NCI-H1436 (cell line): ENCODE measurements at regions not wholly inside any gene's neighbourhood (a gene's known extent, or its start where the extent isn't known, plus 50 kb on each side); places are given as distances from the start of the nearest gene placed in this dataset.
"Not testable (repeated sequence)": the region's sequence is repeated elsewhere in the genome, so short reads cannot be mapped to it uniquely, and the experiment has no call there.

Experiments used
- DNase-seq: peaks from one replicate; lab custom pipeline; 2025; lab: John Stamatoyannopoulos, UW

DNA sequence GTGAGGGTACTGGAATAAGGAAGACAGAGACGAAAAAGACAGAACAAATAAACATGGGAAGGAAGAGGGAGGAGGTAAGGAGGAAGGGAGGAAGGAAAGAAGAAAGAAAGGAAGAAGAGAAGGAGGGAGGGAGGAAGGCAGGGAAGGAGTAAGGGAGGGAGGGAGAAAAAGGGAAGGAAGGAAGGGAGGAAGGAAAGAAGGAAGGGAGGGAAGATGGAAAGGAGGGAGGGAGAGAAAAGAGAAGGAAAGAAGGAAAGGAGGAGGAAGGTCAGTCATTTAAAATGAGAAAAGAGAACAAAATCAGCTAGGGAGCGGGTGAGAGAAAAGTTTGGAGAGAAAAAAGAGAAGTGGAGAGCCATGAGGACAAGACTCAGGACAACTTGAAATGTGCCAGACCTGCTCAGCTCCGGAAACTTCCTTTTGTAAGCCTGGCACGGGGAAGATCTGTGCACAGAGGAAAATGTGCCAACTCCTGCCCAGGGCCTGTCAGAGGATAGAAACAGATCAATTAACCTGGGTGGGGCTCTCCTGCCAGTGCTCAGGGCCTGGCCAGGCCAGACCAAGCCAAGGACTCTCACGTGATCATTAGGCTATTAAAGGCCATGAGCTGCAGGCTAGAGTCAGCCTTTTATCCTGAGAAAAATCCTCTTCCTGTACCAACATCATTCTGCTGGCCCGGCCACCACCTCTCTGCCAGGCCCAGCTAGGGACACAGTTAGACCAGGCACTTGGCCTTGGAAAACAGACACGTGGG lies 50.1 kb upstream of the BCL6 start:
- no peak for DNase-seq

DNA sequence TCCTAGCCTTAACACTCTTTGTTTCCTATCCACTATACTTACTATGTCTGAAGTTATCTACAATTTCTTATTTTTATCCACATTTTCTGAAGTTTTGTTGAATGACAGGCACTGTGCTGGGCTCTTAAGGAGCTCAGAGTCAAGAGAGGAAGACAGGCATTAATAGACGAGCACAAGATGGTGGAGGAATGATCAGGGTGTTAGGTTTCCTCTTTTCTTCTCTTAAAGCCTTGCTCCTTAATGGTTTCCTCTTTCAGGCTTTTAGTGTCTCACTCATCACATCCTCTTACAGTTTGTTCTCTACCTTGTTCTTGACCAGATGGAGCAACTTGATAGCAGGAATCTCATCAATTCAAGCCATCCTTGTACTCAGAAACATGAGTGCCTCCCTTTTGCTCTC lies 52.9 kb upstream of the BCL6 start:
- DNase-seq, result no peak

DNA sequence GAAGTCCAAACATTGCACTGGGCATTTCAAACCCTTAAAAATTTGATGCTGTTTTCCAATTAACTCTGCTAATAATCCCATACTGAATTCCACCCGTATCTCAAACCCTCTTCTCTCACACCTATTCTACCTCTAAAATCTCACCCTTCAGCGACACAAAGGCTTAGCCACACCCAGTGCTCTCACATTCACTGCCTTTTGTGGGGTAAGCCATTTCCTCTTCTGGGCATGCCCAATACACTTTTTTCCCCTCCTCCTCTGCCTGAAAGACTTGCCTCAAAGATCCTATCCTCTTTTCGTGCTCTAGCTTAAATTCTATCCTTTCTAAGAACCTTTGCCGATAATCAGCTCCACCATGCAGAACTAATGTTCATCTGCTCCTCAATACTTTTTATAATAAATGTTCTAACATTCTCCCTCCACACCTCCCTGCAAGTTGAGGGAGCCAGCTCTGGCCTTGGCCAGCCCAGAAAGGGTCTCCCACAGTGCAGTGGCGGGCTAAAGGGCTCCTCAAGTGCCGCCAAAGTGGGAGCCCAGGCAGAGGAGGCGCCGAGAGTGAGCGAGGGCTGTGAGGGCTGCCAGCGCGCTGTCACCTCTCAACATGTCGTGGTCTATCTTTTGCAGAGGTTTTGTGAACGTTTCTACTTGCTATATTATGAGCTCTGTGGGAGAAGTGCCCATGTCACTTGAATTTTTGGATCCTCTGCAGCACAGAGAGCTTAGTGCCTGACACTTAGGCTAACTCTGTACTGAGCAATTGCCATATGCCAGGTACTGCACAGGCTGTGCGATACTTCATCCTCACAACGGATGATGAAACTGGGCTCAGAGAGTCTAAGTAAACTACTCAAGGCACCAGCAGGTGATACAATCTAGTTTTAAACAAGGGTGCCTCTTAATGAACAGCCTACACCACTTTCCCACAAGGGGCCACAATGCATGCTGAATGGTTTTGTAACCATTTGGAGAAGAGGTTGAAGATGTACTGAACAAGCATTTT lies 53.6 kb upstream of the BCL6 start:
- DNase-seq, result peak; percentile 54

DNA sequence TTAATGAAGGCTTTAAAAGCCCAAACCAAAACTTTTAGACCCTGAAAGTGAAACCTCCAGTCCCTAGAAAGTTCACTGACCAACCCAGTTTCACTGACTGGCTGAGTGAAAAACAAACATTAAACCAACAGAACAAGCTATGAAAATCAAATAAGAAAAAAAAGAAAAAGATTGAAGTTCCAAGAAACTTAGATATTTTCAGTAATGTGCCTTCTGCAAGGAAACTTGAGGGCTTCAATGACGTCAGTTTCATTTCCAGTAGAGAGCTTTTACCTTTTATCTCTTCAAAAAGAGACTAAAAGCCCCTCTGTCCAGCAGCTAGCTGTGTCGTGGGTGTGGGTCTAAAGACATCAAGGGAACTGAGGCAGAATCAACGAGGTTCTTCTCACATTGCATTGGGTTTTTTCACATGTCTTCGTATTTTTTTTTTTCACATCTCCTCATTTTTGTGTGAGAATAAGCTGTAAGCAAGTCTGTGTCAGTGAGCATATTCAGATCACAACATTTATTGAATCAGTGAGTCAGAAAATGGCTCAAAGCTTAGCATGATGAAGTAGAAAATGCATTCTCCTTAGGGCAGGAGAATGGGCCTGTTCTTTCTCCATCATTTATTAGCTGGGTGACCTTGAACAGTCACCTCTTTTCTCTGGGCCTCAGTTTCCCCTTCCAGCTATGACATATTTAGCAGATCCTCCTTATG lies 54.8 kb upstream of the BCL6 start:
- DNase-seq, result no peak

DNA sequence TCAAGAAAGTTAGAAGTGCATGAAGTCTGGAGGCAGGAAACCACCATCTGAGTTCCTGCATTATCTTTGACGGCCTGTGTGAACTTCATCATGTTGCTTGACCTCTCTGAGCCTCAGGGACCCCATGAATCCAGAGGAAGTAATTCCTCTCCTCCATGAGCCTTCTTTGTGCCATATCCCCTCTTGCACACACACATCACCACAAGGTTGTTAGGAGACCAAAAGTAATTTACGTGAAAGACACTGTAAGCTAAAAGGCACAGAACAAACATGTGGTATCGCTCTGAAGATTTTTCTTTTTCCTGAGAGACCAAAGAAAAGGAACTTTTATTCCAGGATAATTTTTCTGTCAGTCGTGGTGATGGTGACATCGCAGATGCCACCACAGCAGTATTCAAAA lies 55.9 kb upstream of the BCL6 start:
- no peak for DNase-seq

DNA sequence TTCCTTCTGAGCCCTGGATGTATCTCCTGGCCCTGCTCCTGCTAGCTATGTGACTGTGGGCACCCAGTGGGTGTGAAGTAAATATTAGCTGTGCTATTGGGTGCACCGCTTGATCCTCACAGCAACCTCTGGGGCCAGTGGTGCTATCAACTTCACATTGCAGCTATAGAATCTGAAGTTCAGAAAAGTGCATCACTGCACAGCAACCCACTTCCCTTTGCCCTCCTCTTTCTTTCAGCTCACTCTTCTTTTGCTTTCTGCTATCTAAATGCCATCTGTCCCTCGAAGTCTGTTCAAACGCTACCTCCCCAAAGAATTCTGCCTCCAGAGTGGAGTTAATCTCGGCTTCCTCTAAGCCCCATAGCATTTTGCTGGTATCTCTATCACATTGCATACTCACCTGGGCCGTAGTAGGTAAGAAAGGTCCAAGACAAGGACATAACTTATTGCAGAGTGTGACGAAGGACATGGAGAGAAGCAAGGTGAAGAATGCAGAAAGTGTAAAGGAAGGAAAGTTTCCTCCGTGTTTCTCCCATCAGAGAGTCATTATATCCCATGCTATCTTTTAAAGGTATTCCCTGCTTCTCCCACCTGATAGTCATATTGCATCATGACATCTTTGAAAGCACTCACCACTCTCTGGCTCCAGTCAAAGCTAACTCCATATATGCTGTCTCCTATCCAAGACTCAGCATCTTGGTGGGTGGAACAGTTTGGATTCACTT lies 57.1 kb upstream of the BCL6 start:
- no peak for DNase-seq

DNA sequence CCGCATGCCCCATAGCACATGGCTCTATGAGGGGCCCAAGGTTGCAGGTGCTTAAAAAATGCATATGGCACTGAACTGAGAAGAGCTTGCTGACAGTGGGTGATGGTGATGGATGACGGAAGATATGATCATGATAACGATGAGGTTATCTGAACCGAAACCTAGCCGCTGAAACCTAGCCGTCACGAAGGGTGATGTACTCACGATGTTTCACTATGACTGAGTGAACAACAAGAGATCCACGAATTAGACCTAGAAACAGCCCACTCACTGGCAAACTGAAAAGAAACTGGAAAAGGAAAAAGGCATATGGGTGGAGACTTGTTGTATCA lies 57.6 kb upstream of the BCL6 start:
- no peak for DNase-seq

DNA sequence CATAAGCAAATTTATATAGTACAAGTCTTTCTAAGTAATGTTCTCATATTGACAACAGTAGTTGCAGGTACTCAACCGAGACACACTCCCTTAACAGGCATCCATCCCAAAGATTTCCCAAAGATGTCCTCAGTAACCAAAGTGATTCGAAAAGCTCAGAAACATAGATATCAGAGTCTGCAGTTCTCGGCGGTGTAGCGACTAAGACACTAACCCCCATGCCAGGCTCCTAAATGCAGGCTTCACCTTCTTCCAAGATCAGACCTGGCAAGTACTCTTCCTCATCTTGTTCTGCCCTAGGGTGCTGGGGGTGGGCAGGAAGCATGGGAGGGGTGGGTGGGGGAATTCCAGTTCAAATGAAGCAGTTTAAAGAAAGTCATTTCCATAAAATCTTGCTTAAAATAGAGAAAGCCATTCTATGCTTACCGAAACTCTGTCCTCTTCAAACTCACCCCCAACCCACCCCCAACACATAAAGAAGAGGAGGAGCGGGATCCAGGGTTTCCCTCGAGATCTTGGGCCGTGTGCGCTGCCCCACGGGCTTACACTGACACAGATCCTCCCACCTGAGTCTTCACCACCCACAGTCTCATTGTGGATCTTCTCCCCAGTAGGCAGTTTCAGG lies 59.0 kb upstream of the BCL6 start:
- no peak for DNase-seq

DNA sequence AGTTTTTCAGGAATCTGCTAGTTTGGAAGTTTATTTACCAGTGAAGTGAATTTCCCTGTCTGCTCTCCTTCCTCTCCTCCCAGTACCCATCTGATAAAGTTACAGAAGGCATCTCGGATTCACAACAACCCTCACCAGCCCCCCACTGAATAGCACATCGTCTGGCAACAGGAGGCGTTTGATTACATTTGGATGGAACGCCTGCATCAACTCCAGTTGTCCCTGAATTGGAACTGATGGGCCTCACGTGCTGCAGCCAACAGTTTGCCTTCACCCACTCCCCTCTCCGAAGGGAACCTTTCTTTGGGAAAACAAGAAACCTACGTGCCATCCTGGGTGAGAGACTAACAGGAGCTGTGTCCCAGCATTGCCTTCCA lies 59.5 kb upstream of the BCL6 start:
- no peak for DNase-seq

DNA sequence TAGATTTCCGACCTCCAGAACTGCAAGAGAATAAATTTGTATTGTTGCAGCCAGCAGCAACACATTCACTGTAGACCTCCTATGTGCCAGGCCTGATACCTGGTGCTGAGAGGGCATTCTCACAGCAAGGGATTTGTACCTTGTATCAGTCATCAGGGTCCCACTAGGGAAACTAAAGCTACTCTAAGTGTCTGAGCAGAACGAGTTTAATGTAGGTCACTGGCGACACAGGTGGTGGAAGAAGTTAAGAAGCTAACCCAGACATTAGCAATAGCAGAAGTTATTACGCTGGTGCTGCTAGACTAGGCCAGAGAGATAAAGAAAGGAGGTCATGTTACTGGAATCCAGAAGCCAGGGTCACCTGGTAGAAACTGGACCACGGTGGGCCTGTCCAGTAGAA lies 60.5 kb upstream of the BCL6 start:
- no peak for DNase-seq

DNA sequence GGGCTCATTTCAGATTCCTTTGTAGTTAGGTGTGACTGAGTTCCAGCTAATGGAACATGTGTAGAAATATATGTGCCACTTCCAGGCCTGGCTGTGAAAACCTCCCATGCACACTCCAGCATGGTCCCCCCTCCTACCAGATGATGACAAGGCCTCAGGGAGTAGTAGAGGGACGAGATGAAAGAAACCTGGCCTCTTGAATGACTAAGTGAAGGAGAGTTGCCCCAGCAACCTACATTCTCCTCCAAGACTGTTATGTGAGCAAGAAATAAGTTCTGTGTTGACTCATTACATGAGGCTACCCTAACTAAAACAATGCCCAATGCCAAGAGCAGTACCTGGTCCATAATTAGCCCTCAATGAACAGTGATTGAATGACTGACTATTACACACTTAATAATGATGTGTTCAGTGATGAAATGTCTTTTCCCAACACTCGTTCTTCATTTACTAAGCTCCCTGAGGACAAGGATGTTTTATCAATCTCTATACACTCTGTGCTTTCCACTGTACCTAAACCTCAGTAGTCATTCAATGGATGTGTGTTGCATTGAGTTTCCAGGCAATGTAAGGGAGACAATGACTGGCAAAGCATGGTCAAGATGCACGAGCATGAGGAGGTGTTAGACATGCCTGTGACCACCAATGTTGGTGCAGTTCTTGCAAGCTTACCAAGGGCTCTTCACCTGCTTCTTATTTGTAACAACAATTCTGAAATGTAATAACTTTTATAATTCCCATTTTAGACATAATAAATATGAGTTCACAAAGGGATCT lies 62.0 kb upstream of the BCL6 start:
- DNase-seq, result no peak

DNA sequence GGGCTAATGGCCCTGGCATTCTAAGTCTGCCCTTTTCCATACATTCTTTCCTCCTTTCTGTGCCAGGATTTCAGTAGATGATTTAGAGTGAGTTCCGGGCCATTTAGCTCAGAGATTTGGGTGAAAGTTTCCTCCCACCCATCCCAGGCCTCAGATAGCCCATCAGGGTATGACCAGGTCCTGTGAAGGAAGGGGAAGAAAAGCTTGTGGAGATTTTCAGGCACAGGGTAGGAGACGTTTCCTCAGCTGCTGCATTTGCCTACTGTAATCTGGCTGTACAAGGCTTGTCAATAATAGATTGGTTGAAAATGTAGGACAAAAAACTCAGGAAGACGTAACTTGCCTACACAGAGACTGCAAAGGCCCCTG lies 63.2 kb upstream of the BCL6 start:
- no peak for DNase-seq

DNA sequence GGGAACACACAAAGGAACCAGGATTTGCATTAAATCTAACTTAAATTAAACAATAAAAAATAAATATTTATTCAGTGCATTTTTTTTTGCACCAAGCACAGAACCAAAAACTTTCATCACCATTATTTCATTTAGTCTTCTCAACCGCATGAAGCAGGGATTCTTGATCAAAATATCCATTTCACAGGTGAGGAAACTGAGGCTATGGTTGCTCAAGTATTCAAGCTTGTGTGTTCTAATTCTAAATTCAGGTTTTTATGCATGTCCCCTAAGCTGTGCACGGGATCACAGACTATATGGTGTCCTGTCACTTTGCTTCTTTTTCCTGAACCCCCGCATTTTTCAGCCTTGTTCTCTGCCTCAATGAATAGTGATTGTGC lies 64.3 kb upstream of the BCL6 start:
- DNase-seq, result no peak

DNA sequence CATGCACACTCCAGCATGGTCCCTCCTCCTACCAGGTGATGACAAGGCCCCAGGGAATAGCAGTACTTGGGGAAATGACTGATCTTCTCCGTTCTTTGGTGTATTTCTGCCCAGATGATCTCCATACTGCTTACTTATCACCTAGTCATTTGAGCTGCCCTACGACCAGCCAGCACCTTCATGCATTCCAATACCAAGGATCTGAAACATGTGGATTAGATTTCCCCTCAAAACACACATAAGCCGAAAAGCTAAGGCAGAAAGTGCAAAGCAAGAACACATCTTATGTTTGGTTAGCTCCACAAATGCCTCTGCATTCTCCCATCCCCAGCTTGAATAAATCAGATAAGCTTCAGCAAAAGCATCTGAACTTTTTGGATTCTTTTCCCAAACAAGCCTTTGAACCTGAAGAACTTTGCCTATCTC lies 64.8 kb upstream of the BCL6 start:
- DNase-seq, result no peak

DNA sequence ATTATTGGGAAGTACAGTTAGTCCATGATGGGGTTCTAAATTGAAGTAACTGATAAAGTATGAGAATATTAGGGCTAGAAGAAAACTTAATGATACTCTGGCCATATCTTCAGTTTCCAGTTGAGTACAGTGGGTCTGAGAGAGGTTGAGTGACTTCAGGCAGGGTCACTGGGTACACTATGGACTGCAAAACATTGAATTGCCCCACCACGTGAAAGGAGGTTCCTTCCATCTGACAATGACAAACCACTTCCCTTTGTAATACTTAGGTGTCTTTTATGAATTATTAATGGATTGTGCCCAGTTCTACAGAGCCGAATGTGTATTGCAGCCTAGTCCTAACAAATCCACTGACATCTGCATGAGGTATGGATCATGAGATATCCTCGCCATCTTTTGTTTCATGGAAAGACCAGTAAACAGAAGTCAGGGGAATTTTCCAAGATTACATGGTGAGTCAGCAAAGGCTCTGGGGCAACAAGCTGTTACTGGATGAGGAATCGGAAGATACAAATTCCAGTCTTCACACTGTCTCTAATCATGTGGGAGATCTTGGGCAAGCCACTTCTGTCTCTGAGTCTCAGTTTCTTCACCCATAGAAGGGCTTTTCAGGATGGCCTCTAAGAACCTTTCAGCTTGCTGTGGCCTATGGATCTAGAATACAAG lies 66.5 kb upstream of the BCL6 start:
- no peak for DNase-seq

DNA sequence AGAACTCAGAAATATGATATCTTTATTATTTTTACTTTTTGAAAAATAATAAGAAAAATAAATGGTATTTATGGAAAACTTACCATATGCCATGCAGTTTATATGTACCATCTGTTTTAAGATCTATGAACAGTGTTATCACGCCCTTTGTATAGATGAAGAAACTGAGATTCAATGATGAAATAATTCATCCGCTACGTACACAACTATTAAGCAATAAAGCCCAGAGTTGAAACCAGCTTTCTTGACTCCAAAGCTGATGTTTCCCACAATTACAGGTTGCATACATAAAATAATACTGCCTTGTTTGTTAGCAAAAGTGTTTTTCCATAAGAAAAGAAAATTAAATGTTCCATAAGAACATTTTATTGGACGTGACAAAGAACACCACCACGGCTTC lies 67.2 kb upstream of the BCL6 start:
- DNase-seq, result no peak

DNA sequence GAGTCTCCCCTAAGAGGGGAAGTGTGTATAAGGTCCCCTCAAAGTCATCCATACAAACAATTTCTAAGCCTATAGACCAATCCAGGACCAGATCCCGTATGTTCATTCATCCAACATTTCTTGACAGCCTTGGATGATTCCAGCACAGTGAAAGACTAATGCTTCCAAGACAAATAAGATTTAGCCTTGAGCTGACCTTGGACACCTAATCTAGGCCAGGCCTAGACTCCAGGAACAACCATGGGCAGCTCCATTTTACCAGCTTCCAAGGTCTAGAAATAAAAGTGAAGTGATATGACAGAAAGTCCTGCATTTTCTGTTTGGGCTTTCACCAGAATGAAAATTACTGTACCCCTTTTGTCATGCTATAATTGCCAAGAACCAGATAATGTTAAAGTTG lies 67.9 kb upstream of the BCL6 start:
- no peak for DNase-seq

DNA sequence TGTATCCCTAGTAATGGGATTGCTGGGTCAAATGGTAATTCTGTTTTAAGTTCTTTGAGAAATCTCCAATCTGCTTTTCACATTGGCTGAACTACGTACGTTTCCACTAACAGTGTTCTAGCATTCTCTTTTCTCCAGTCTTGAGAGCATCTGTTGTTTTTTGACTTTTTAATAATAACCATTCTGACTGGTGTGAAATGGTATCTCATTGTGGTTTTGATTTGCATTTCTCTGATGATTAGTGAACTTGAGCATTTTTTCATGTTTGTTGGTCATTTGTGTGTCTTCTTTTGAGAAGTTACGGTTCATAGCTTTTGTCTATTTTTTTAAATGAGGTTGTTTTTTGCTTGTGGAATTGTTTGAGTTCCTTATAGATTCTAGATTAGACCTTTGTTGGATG lies 72.5 kb upstream of the BCL6 start:
- not testable (repeated sequence) for DNase-seq

DNA sequence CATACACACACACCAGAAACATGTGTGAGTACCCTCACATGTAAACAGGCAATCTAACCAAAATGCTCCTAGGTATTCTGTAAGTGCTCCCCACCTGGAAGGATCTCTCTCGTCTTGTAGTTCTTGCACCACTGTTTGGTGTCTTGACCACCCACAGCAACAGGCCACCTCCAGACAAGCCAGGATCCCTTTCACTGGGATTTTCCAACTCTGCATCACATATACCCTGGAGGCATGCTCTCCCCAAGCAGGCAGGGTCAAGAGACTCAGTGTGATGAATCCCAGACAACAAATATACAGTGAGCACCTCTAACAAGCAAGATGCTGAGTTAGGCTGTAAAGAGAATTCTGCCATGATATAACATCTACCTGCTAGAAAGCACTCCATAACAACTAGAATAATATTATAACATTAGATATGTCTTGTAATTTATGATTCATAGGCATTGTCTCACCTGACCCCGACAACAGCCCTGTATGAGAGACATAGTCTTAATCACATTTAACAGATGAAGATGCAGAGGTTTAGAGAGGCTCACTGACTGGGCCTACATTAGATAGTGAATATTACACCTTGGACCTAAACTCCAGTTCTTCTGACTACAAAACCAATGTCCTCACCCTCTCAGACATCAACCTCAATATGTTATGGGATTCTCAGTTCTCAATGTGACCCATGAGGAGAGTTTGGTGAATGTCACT lies 76.5 kb upstream of the BCL6 start:
- DNase-seq, result no peak

DNA sequence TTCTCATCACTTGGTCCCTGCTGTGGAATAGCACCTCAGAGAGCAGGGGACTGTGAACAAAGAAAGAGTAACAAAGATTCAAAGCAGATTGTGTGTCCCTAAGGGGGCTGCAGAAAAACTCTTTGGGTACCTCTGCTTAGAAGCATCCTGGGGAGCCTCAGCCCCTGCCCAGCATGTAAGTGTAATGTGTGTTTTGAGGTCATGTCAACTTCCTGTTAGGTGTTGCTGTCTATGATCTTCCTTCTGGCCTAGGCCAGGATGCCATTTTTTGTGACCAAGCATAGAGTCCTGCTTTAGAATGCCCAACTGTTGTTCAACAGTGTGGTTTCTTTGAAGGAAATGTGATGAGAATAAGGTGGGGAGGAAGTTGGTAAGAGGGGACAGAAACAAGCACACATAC lies 77.1 kb upstream of the BCL6 start:
- DNase-seq, result no peak
